ENCODE measurements at regions not wholly inside any gene's neighbourhood (a gene's known extent, or its start where the extent isn't known, plus 50 kb on each side); places are given as distances from the start of the nearest gene placed in this dataset.

- no peak overlapping the region for H3K4me3 Mint-ChIP-seq
- H3K4me1 Mint-ChIP-seq, result peaks cover 2% of the 10 kb centered on the region; the same call in 1 of the 2 replicates
- no peak for TF ChIP-seq NFE2L1 (CRISPR knock-in tag; IDR thresholded peaks at IDR 0.05)
- no peak for TF ChIP-seq IRF2 (CRISPR knock-in tag; IDR thresholded peaks at IDR 0.05; ENCODE audit: borderline replicate concordance, low read depth)
- no peak for TF ChIP-seq ZNF138 (CRISPR knock-in tag; conservative IDR thresholded peaks at IDR 0.05)
- TF ChIP-seq GRHL2 (CRISPR knock-in tag; IDR thresholded peaks at IDR 0.05; ENCODE audit: insufficient replicate concordance, severe bottlenecking), result no peak
- ChIA-PET CTCF (no interaction called here), POLR2A (no interaction called here)
- H3K27me3 Mint-ChIP-seq (ENCODE audit: low read depth), result no peaks in the 10 kb centered on the region
- peaks cover 36% of the 10 kb centered on the region for H3K9me3 Mint-ChIP-seq
- no peak overlapping the region for H3K27ac Mint-ChIP-seq
- no peak for DNase-seq (ENCODE audit: low spot score)
- peak; percentile 53; the same call in 1 of the 2 replicates for ATAC-seq
- peaks cover 19% of the 10 kb centered on the region for H3K36me3 Mint-ChIP-seq
Measured at GRCh38 chr9:11016081-11016480, 403.3 kb upstream of the PTPRD start.

- DNase-seq (ENCODE audit: low spot score) (no peak), ATAC-seq (no peak)
- Mint-ChIP-seq H3K27me3 (ENCODE audit: low read depth) (no peaks in the 10 kb centered on the region), H3K9me3 (peaks cover 7% of the 10 kb centered on the region; the same call in 1 of the 2 replicates), H3K4me1 (peaks cover 5% of the 10 kb centered on the region), H3K27ac (no peak overlapping the region), H3K36me3 (no peaks in the 10 kb centered on the region; the same call in 1 of the 2 replicates), H3K4me3 (no peak overlapping the region)
- ChIA-PET CTCF (no interaction called here), POLR2A (no interaction called here)
- no peak for TF ChIP-seq TP53 (CRISPR knock-in tag; IDR thresholded peaks at IDR 0.05)
- no peak for TF ChIP-seq NR2C2 (CRISPR knock-in tag; IDR thresholded peaks at IDR 0.05)
Measured at GRCh38 chr9:11023201-11023600, 410.4 kb upstream of the PTPRD start.

GRCh38 chr9:11025775-11026174 is 413.0 kb upstream of the PTPRD start:
- ChIA-PET CTCF (no interaction called here), POLR2A (no interaction called here)
- TF ChIP-seq NFATC4 (CRISPR knock-in tag; IDR thresholded peaks at IDR 0.05) (no peak), CDX4 (CRISPR knock-in tag; IDR thresholded peaks at IDR 0.05; ENCODE audit: borderline replicate concordance) (no peak), EMX1 (CRISPR knock-in tag; IDR thresholded peaks at IDR 0.05) (no peak), CREB1 (CRISPR knock-in tag; IDR thresholded peaks at IDR 0.05) (no peak), TCF7 (CRISPR knock-in tag; IDR thresholded peaks at IDR 0.05; ENCODE audit: low read depth) (no peak), FOXJ3 (CRISPR knock-in tag; IDR thresholded peaks at IDR 0.05; ENCODE audit: borderline replicate concordance) (no peak), E2F4 (CRISPR knock-in tag; IDR thresholded peaks at IDR 0.05; ENCODE audit: borderline replicate concordance, low read depth) (no peak), TEAD1 (CRISPR knock-in tag; IDR thresholded peaks at IDR 0.05) (no peak), CTCF (IDR thresholded peaks at IDR 0.05) (no peak), E2F5 (CRISPR knock-in tag; IDR thresholded peaks at IDR 0.05) (no peak), JAZF1 (CRISPR knock-in tag; IDR thresholded peaks at IDR 0.05) (no peak), JUN (CRISPR knock-in tag; IDR thresholded peaks at IDR 0.05) (no peak)
- Mint-ChIP-seq H3K36me3 (no peaks in the 10 kb centered on the region; the same call in 1 of the 2 replicates), H3K4me3 (no peak overlapping the region), H3K27me3 (ENCODE audit: low read depth) (no peaks in the 10 kb centered on the region), H3K9me3 (peaks cover 15% of the 10 kb centered on the region), H3K4me1 (peaks cover 5% of the 10 kb centered on the region), H3K27ac (no peak overlapping the region)
- DNase-seq (ENCODE audit: low spot score) (no peak), ATAC-seq (no peak)
